ENCODE measurements at regions not wholly inside any gene's neighbourhood (a gene's known extent, or its start where the extent isn't known, plus 50 kb on each side); places are given as distances from the start of the nearest gene placed in this dataset.

DNA sequence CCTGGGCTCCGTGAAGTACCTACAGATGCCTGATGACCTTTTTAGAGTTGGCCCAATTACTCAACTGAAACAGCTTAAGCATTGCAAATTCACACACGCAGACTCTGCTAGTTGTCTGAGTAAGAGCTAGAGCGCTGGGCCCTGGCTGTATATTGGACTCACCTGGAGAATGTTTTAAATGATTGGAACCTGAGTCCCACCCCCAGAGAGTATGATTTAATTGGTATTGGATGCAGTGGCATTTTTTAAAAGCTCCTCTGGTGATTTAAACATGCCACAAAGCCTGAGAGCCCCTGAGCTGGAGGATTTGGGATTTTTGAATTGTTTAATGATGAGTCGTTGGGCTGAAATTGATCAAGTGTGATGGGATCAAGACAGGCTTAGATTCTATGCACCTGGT, 143.9 kb upstream of the SDK2 start:
- TF ChIP-seq POLR2A (IDR thresholded peaks at IDR 0.05): no peak
- TF ChIP-seq, protein P1, sequence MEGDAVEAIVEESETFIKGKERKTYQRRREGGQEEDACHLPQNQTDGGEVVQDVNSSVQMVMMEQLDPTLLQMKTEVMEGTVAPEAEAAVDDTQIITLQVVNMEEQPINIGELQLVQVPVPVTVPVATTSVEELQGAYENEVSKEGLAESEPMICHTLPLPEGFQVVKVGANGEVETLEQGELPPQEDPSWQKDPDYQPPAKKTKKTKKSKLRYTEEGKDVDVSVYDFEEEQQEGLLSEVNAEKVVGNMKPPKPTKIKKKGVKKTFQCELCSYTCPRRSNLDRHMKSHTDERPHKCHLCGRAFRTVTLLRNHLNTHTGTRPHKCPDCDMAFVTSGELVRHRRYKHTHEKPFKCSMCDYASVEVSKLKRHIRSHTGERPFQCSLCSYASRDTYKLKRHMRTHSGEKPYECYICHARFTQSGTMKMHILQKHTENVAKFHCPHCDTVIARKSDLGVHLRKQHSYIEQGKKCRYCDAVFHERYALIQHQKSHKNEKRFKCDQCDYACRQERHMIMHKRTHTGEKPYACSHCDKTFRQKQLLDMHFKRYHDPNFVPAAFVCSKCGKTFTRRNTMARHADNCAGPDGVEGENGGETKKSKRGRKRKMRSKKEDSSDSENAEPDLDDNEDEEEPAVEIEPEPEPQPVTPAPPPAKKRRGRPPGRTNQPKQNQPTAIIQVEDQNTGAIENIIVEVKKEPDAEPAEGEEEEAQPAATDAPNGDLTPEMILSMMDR (IDR thresholded peaks at IDR 0.05): no peak
- TF ChIP-seq POLR2AphosphoS5 (IDR thresholded peaks at IDR 0.05): no peak
